Erythroblast (primary cell): ENCODE measurements at regions not wholly inside any gene's neighbourhood (a gene's known extent, or its start where the extent isn't known, plus 50 kb on each side); places are given as distances from the start of the nearest gene placed in this dataset.
"Not testable (repeated sequence)": the region's sequence is repeated elsewhere in the genome, so short reads cannot be mapped to it uniquely, and the experiment has no call there.

Source experiments
- DNase-seq, 2 experiments: peaks; one replicate each; lab custom pipeline; 2025; lab: John Stamatoyannopoulos, UW
- GATA1 ChIP-seq: IDR thresholded peaks from 2 replicates; pipeline ENCODE4 v1.6.1; 2011; ENCODE audit warnings: low read depth, mild to moderate bottlenecking, control low read depth, low read length, moderate library complexity
- POLR2A ChIP-seq: IDR thresholded peaks from 2 replicates; pipeline ENCODE4 v1.6.1; 2011; ENCODE audit warnings: mild to moderate bottlenecking, low read length

GRCh38 chr4:173475751-173476150, 54.3 kb downstream of the HAND2 start:
- TF ChIP-seq GATA1 (no peak), POLR2A (no peak)
- DNase-seq: no peak

GRCh38 chr4:173469622-173470021, 60.4 kb downstream of the HAND2 start:
- TF ChIP-seq GATA1 (no peak), POLR2A (no peak)
- DNase-seq: no peak

- DNase-seq: no peak
- TF ChIP-seq GATA1 (no peak), POLR2A (no peak)
Measured at GRCh38 chr4:173468314-173468713, 61.7 kb downstream of the HAND2 start.

GRCh38 chr4:173466101-173466500, 63.9 kb downstream of the HAND2 start:
- no peak for DNase-seq
- TF ChIP-seq POLR2A: no peak
- no peak for TF ChIP-seq GATA1

- DNase-seq: no peak
- no peak for TF ChIP-seq POLR2A
- TF ChIP-seq GATA1: no peak
Measured at GRCh38 chr4:173464481-173464880, 65.5 kb downstream of the HAND2 start.

GRCh38 chr4:173463816-173464215, 64.9 kb upstream of the SCRG1 start:
- DNase-seq: no peak
- TF ChIP-seq POLR2A: no peak
- no peak for TF ChIP-seq GATA1

GRCh38 chr4:173461170-173461569, 62.3 kb upstream of the SCRG1 start:
- TF ChIP-seq POLR2A (no peak), GATA1 (no peak)
- peak; percentile 58 to 82 for DNase-seq

- no peak for DNase-seq
Measured at GRCh38 chr4:173459857-173460256, 60.9 kb upstream of the SCRG1 start.

GRCh38 chr4:173457893-173458292, 59.0 kb upstream of the SCRG1 start:
- no peak for TF ChIP-seq POLR2A
- no peak for TF ChIP-seq GATA1
- no peak for DNase-seq

More at GRCh38 chr4:173459857-173460256, 60.9 kb upstream of the SCRG1 start:
- TF ChIP-seq GATA1 (no peak), POLR2A (no peak)

GRCh38 chr4:173451435-173451834, 52.5 kb upstream of the SCRG1 start:
- DNase-seq: not testable (repeated sequence)

GRCh38 chr4:173450281-173450680, 51.4 kb upstream of the SCRG1 start:
- DNase-seq: no peak
- TF ChIP-seq GATA1 (no peak), POLR2A (no peak)

GRCh38 chr4:173449380-173449717, 50.4 kb upstream of the SCRG1 start:
- DNase-seq: peak in 1 of 2 experiments; percentile 27
- TF ChIP-seq GATA1 (no peak), POLR2A (no peak)

- no peak for DNase-seq
- no peak for TF ChIP-seq POLR2A
- TF ChIP-seq GATA1: no peak
Measured at GRCh38 chr4:173448608-173449379, 49.9 kb upstream of the SCRG1 start.
